Suprapubic skin (tissue), 4 donors: ENCODE measurements at regions not wholly inside any gene's neighbourhood (a gene's known extent, or its start where the extent isn't known, plus 50 kb on each side); places are given as distances from the start of the nearest gene placed in this dataset.
"Not testable (repeated sequence)": the region's sequence is repeated elsewhere in the genome, so short reads cannot be mapped to it uniquely, and the experiment has no call there.

Source experiments
- DNase-seq, 2 donors: peaks; one replicate each; pipeline ENCODE4 v3.0.0-alpha.2; 2019; ENCODE audit warnings: low spot score in 2 of 2
- H3K27ac ChIP-seq: fragments of 200-600 bp; sonication (generic); one replicate; pipeline ENCODE4 v1.5.1; 2019
- H3K27me3 ChIP-seq: fragments of 200-600 bp; sonication (generic); one replicate; pipeline ENCODE4 v1.5.1; 2019
- H3K36me3 ChIP-seq: fragments of 200-600 bp; sonication (generic); one replicate; pipeline ENCODE4 v1.5.1; 2019
- H3K4me1 ChIP-seq: fragments of 200-600 bp; sonication (generic); one replicate; pipeline ENCODE4 v1.5.1; 2019
- H3K4me3 ChIP-seq: fragments of 200-600 bp; sonication (generic); one replicate; pipeline ENCODE4 v1.5.1; 2019; ENCODE audit warnings: mild to moderate bottlenecking
- H3K9me3 ChIP-seq: fragments of 200-600 bp; sonication (generic); one replicate; pipeline ENCODE4 v1.5.1; 2019
- CTCF ChIP-seq, 2 donors: fragments of 200-600 bp in 1 of 2; fragments of 450-650 bp in 1 of 2; sonication (generic) in 1 of 2; IDR thresholded peaks; one replicate each; pipeline ENCODE4 v1.5.1; 2016 to 2019; ENCODE audit warnings: antibody characterized with exemption in 2 of 2, mild to moderate bottlenecking in 1 of 2, moderate library complexity in 1 of 2
- EP300 ChIP-seq: sonication (generic); formaldehyde crosslinking; IDR thresholded peaks from one replicate; pipeline ENCODE4 v1.6.1; 2017; ENCODE audit warnings: antibody characterized with exemption
- POLR2A ChIP-seq, 2 donors: fragments of 450-650 bp; IDR thresholded peaks; one replicate each; pipeline ENCODE4 v1.6.1; 2017; ENCODE audit warnings: antibody characterized with exemption in 2 of 2, mild to moderate bottlenecking in 2 of 2, moderate library complexity in 2 of 2
- POLR2AphosphoS5 ChIP-seq, 3 donors: sonication (generic); formaldehyde crosslinking; IDR thresholded peaks; one replicate each; pipeline ENCODE4 v1.6.1; 2017; ENCODE audit warnings: antibody characterized with exemption in 3 of 3
- WGBS: methylation state at CpG from one replicate; pipeline ENCODE4 v1.1.5; 2018; 5-methylcytosine and 5-hydroxymethylcytosine counted together

- Histone ChIP-seq H3K4me1 (no peaks in the 10 kb centered on the region), H3K27me3 (peaks cover 2% of the 10 kb centered on the region), H3K9me3 (no peaks in the 10 kb centered on the region), H3K4me3 (no peak overlapping the region), H3K27ac (no peak overlapping the region), H3K36me3 (no peaks in the 10 kb centered on the region)
- no peak for DNase-seq
- WGBS = 47% methylated on average over 2 of the region's 2 CpGs
- no peak for TF ChIP-seq POLR2AphosphoS5 (IDR thresholded peaks at IDR 0.05)
- no peak for TF ChIP-seq POLR2A (IDR thresholded peaks at IDR 0.05)
- no peak for TF ChIP-seq EP300
- no peak for TF ChIP-seq CTCF (IDR thresholded peaks at IDR 0.05)
Measured at GRCh38 chr3:193031911-193032310, 114.3 kb upstream of the MB21D2 start.

- Histone ChIP-seq H3K36me3 (no peaks in the 10 kb centered on the region), H3K4me3 (no peak overlapping the region), H3K27me3 (peaks cover 2% of the 10 kb centered on the region), H3K4me1 (no peaks in the 10 kb centered on the region), H3K27ac (no peak overlapping the region), H3K9me3 (no peaks in the 10 kb centered on the region)
- no peak for DNase-seq
- no peak for TF ChIP-seq EP300
- no peak for TF ChIP-seq POLR2A (IDR thresholded peaks at IDR 0.05)
- no peak for TF ChIP-seq POLR2AphosphoS5 (IDR thresholded peaks at IDR 0.05)
- no peak for TF ChIP-seq CTCF (IDR thresholded peaks at IDR 0.05)
- 94% methylated on average over 7 of the region's 7 CpGs for WGBS
Measured at GRCh38 chr3:193033226-193033780, 115.6 kb upstream of the MB21D2 start.

GRCh38 chr3:193037828-193038227 lies 120.2 kb upstream of the MB21D2 start:
- 94% methylated on average over 3 of the region's 3 CpGs for WGBS
- DNase-seq, H3K9me3 ChIP-seq, H3K27ac ChIP-seq, H3K4me3 ChIP-seq, H3K27me3 ChIP-seq, H3K4me1 ChIP-seq, H3K36me3 ChIP-seq: not testable (repeated sequence)

GRCh38 chr3:193039058-193039457 lies 121.4 kb upstream of the MB21D2 start:
- no peaks in the 10 kb centered on the region for H3K27me3 ChIP-seq
- H3K27ac ChIP-seq = no peak overlapping the region
- 97% methylated on average over 3 of the region's 3 CpGs for WGBS
- H3K4me3 ChIP-seq = no peak overlapping the region
- no peaks in the 10 kb centered on the region for H3K4me1 ChIP-seq
- TF ChIP-seq CTCF (IDR thresholded peaks at IDR 0.05) (no peak), POLR2AphosphoS5 (IDR thresholded peaks at IDR 0.05) (no peak), POLR2A (IDR thresholded peaks at IDR 0.05) (no peak), EP300 (no peak)
- no peaks in the 10 kb centered on the region for H3K9me3 ChIP-seq
- no peaks in the 10 kb centered on the region for H3K36me3 ChIP-seq
- DNase-seq = no peak

- Histone ChIP-seq H3K36me3 (no peaks in the 10 kb centered on the region), H3K9me3 (no peaks in the 10 kb centered on the region), H3K27ac (no peak overlapping the region), H3K4me3 (no peak overlapping the region), H3K4me1 (no peaks in the 10 kb centered on the region), H3K27me3 (no peaks in the 10 kb centered on the region)
- 38% methylated on average over 2 of the region's 2 CpGs for WGBS
- TF ChIP-seq POLR2A (IDR thresholded peaks at IDR 0.05) (no peak), CTCF (IDR thresholded peaks at IDR 0.05) (peak; percentile 32 to 55), POLR2AphosphoS5 (IDR thresholded peaks at IDR 0.05) (no peak), EP300 (no peak)
- DNase-seq = no peak
Measured at GRCh38 chr3:193040836-193041672, 123.4 kb upstream of the MB21D2 start.
